DLD1 (cell line): ENCODE measurements at regions not wholly inside any gene's neighbourhood (a gene's known extent, or its start where the extent isn't known, plus 50 kb on each side); places are given as distances from the start of the nearest gene placed in this dataset.

ENCODE experiments used
- in situ Hi-C: cut with HindIII; loops from 2 replicates; pipeline ENCODE4 v1.10.0; 2017; ENCODE audit warnings: low sequenced_read_pairs

DNA sequence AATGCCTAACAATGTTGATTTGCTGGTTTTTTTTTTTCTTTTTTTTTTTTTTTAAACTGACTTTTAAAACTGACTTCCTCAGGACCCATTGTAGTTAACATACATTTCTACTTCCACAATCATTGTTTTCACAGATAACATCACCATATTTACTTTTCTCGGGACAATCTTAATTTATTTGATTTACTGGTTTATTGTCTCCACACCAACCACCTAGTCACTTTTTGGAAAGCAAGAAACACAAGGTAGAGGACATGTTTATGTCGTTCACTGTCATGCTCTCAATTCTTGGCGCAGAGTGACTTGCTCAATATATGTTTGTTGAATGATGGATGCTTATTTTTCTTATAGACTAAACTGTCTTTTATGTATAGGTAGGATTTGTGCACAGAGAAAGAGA lies 2280.7 kb downstream of the MAT2B start:
- in situ Hi-C loops: no loop called here

DNA sequence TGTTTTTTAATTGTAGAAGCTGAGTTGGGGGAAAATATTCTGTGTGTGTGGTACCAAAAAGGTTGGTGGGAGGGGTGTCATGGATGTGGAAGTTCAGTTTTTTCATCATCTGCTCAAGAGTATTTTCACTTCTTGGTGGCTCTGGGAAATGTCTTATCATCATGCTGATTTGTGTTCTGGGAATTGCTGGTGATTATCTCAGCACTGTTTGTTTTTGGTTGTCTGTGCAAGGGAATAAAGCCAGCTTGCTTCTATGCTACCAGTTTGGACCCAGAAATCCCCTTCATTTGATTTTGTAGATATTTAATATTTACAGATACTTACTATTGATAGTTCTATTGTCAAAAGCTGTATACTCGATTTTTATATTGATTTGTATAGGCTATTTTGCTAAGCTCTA lies 2289.7 kb downstream of the MAT2B start:
- in situ Hi-C loops: no loop called here

DNA sequence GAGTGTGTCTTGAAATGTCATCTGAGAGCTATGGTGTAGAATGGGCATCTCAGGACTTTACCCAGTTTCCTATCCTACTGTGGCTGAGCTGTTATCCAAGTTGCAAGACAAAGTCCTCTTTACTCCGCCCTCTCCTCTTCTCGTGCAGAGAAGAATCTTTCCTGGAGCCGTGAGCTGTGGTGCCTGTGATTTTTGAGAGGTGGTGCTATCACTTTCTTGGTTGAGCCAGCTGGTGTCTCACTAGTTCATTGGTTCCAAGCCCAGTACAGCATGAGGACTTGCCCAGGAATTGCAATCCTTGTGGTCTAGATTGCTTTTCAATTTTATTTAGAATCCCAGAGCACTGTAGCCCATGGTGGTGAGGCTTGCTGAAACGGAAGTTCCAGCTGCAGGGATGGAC lies 2300.3 kb downstream of the MAT2B start:
- in situ Hi-C loops: no loop called here

DNA sequence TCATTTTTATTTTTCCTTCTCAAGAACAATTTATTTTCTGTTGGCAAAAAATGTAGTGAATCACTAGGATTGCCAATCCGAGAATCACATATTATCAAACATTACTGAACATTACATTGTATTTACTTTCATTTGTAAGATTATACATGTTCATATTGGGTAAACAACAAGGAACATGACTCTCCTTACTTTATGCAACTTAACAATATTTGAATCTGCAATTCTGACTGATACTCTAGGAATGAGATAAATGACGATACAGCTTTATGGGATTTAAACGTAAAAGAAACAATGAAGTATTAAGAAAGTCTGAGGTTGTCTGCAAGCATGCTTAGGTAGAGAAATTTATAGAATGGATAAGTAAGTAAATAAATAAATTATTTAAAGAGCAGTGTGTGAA lies 2302.9 kb downstream of the MAT2B start:
- in situ Hi-C loops: no loop called here

DNA sequence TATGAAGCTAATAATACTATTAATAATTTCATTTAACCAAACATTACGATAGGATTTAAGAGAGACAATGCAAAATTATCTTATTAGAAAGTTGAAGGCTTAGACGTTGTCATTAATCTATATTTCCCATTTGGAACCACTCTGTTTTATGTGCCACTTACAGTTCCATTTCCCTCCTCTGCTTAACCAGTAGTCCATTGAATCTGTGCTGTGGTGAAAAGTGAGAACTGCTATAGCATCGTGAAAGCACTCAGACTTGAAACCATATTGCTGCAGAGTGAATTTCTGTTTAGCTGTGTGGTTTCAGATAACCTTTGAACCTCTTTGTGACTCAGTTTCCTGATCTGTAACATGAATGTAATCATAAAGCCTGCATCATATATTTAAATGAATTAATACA lies 2304.5 kb downstream of the MAT2B start:
- in situ Hi-C loops: no loop called here

DNA sequence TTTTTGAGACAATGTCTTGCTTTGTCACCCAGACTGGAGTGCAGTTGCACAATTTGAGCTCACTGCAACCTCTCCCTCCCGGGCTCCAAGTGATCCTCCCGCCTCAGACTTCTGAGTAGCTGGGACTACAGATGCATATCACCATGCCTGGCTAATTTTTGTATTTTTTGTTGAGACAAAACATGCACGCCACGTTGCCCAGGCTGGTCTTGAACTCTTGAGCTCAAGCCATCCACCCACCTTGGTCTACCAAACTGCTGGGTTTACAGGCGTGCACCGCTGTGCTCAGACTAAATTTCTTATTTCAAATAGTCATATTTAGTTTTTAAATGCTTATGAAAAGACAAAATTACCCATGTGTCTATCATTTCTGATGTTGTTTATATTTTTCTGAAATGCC lies 2324.1 kb downstream of the MAT2B start:
- in situ Hi-C loops: no loop called here

DNA sequence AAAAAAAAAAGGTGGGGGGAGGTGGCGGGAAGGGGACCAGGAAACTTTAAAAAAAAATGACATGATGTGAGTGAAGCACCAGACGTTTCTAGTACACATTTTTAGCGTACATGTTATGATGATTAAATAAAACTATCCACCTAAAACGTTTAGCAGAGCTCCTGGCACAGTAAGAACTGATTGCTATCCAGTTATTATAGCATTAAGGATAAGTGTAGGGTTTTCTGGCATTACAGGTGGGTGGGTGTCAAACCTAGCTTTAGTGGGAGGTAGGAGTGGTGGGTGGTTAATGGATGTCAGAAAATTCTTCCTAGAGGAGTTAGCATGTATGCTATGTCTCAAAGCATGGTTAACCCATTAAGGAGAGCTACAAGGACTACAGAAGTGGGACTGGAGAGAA lies 2329.5 kb downstream of the MAT2B start:
- in situ Hi-C loops: no loop called here

DNA sequence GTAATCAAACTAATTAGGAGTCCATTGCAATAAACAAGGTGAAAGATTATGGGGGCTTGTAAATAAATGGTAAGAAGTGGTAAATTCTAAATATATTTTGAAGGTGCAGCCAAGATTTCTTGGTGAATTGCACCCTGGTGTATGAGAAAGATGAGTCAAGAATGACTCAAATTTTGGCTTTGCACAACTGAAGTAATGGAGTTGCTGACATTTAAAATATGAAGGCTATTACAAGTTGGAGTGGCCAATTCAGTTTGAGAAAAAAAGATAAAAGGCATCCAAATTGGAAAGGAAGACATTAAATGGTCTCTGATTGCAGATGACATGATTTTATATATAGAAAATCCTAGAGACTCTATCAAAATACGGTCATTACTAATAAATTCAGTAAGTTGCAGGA lies 2330.6 kb downstream of the MAT2B start:
- in situ Hi-C loops: no loop called here

DNA sequence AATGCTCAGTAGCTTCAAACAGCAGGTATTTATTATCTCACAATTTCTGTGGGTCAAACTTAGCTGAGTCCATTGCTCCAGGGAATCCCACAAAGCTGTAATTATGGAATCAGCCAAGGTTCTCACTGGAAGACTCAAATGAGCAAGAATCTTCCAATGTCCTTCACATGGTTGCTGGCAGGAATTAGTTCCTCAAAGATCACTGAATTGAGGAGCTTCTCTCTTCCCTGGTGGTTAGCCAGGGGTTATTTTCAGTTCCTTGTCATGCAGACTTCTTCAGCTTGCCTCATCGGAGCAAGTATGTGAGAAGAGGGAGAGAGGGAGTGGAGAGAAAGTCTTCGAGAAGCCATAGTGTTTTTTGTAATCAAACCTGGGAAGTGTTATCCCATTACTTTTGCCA lies 2331.9 kb downstream of the MAT2B start:
- in situ Hi-C loops: no loop called here

DNA sequence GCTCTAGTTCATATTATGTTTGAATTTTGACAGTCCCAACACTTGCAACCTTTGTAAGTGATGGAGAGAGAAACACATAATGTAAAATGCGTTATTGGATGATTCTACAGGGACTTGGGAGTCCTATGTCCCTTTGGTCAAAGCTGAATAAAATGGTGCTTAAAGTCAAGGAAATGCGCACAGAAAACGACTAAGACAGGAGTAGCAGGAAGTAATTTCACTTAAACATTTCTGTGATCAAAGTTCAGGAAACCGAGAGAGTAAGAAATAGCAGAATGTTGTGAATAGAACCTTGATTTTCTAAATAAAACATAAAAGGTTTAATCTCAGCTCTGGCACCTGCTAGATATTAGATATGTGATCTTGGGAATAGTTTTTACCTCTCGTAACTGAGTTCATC lies 2339.2 kb downstream of the MAT2B start:
- in situ Hi-C loops: no loop called here

DNA sequence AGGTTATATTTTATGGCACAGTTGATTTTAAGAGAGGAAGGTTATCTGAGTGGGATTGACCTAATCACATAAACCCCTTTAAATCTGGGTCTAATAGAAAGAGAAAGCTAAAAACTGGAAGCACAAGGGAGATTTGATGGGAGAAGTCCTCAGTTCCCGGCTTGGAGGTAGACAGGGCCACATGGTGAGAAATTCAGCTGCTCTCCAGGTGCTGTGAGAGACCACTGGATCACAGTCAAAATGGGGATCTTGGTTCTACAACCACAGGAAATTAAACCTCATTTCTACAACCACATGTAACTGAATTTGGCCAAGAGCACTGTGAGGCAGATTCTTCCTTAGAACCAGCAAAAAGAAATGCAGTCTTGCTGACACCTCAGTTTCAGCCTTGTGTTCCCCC lies 2352.7 kb downstream of the MAT2B start:
- in situ Hi-C loops: no loop called here

DNA sequence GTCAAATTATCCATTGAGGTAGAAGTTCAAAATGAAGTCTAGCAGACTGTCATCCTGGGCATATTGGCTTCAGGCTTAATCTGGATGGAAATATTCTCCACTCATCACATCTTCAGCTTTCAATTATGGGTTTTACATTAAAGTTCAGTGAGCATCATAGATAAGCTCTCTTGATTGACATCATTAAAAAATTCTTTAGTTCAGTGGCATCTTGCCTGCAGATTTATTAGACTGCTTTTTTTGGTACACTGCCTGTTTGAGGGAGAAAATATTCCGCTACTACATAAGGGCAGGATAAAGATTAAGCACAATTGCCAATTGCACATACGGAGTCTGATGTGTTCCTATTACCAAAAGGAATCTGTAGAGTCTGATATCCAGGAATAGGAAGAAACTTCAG lies 2353.8 kb downstream of the MAT2B start:
- in situ Hi-C loops: no loop called here

DNA sequence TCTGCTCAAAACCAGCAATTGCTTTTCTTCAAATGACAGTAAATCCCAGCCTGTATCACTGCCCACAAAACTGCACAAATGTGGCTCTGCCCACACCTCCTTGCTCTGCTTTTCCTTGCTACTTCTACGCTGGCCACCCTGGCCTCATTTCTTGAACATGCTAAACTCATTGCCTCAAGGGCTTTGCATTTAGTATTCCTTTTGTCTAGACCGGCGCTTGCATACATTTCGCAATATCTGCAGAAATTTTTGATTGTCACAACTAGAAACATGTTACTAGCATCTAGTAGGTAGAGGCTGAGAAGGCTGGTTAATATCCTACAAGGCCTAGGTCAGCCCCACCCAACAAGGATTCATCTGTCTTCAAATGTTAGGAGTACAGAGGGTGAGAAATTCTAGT lies 2357.8 kb downstream of the MAT2B start:
- in situ Hi-C loops: no loop called here

DNA sequence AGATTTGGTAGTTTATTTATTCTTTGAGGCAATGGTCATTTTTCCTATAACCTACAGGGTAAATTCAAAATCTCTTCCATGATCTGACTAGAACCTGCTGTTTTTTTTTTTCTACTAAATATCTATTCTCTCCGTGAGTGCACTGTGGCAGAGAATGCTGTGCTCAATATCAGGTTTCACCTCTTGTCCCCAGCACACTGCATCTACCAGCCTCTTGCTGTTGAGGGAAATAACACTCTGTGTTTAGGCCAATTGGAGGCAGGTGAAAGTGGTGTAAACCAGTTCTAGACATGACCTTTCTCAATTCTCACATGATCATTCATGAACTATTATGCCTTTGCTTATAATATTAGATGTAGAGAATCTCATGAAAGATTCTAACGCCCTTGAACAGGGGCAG lies 2365.9 kb downstream of the MAT2B start:
- in situ Hi-C loops: no loop called here

DNA sequence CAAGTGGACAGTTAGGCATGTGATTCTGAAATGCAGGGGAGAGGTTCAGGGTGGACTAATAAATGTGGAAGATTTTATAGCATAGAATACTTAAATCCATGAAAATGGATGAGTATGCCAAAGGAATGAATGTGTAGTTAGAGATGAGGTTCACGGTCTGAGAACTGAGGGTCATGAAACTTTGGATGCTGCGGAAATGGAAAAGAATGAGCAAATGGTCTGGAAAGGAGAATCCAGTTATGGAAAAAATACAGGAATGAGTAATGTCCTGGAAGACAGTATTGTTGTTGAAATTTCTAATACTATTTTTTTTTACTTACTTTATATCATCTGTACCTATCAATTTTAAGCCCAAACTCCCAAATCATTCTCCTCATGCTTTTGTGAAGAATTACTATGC lies 2369.4 kb downstream of the MAT2B start:
- in situ Hi-C loops: no loop called here

DNA sequence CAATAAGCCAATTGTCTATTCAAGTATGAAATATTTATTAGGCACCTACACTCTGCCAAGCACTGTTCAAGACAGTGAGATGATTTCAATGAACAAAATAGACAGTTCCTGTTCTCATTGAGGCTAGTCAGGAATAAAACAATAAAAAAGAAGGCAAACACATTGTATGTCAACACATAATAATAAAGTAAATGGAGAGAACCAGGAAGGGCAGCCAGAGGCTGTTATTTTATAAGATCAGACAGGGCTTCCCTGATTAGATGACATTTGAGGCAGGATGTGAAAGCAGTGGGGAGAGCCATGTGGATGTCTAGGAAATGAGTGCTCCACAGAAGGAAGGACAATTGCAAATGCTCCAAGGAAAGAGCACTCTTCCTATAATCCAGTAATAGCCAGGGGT lies 2371.1 kb downstream of the MAT2B start:
- in situ Hi-C loops: no loop called here

DNA sequence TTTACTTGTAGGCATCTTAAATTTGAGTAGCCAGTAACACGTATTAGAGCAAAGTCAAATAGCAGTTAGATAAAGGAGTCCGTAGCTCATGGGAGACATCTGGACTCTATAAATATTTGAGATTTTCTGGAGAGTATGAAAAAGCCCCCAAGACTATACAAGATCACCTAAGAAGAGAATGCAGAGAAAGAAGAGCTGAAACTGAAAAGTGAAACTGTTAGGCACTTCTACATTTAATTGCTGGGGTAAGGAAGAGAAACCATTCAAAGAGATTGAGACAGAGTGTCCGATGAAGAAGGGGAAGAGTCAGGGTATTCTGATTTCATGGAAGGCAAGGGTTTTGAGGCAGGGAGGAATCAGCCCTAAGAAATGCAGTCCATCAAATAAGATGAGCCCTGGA lies 2372.1 kb downstream of the MAT2B start:
- in situ Hi-C loops: no loop called here

DNA sequence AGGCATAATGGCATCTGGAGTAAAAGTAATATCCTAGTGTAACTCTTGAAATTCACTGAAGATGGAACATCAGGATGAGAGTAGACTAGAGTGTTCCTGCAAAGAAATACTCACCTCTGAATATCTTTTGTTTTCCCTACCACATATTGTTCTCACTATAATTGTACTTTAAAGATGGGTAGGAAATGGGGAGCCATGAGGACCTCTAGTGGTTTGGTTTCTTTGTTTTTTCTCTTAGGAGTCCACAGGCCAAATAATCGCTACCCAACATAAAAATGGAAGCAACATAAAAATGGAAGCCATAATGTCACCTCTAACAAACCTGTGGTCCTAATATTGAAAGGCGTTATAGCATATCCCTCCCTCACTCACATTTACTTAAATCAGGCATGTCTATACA lies 2375.8 kb downstream of the MAT2B start:
- in situ Hi-C loops: no loop called here

DNA sequence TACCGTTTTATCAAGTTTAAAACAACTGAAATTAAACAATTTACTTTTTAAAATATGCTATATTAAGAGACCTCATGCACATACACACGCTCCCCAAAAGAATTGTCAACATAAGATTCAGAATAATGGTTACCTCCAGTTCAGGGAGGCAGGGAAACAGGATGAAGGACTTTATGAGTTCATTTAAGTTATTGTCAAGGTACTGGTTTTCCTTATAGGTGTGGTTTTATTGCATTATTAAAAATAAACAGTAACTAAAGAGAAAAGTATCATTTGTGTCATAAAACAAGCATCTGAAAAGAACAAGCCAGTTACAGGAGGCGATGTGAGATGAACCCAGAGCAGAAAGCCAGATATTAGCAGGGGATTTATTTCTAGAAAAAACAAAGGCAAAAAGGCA lies 2376.7 kb downstream of the MAT2B start:
- in situ Hi-C loops: no loop called here

DNA sequence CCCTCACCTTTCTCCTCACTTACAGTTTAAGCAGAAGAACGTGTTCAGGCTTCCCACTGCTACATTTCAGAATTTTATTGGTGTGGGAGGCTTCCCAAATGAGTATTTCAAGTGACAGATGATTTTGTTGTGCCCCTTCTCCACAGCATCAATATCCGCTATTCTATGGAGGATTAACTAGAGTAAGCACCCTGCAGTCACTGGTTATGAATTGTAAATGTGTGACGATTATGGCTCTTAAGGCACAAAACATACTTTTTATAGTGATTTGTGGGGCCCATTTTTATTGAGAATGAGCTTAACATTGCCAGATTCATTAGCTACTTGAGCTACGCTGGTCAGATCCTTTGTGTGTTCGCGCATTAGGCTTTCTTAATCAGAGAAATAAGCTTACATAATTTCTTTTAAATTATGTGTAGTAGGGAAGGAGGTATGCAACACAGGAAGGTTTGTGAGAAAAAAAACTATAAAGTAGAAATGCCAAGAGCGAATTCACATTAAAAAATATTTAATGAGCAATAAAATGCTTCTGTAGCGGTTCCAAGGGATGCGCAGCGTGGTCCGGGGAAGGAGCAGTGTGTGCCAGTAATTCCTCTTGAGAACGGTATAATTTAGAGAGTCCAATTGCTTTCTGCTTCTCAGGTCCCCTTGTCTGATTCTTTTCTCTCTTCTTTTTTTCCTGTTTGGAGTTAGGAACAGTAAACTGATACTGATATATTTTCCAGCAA lies 2380.4 kb downstream of the MAT2B start:
- in situ Hi-C loops: no loop called here

DNA sequence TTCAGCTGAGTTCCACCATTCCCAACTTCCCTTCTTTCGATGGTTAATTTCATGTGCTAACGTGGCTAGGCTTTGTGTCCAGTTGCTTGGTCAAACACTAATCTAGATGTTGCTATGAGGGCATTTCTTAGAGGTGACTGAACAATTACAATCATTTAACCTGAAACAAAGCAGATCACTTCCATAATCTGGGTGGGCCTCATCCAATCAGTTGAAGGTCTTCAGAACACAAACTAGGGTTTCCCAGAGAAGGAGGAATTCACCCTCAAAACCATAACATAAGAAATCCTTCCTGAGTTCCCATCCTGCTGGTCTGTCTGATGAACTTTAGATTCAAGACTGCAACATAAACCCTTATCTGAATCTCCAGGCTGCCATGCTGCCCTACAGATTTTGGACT lies 2381.7 kb downstream of the MAT2B start:
- in situ Hi-C loops: no loop called here

DNA sequence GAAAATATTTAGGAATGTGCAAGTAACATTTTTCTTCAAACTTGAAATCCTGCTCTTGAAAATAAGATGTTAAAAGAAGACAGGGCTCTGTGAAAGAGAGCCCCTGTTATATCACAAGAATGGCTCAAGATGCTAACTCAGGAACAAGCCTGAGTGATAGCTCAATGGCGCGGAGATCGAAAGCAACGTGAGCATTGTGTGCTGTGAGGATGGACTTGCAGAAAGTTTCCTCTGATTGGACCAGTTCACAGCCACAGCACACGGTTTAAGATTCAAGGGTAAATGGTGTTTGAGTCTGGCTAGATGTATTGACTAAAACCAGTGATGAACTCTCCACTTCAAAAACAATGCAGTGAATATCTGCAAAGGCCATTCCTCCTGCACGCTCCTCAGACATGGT lies 2387.0 kb downstream of the MAT2B start:
- in situ Hi-C loops: no loop called here

DNA sequence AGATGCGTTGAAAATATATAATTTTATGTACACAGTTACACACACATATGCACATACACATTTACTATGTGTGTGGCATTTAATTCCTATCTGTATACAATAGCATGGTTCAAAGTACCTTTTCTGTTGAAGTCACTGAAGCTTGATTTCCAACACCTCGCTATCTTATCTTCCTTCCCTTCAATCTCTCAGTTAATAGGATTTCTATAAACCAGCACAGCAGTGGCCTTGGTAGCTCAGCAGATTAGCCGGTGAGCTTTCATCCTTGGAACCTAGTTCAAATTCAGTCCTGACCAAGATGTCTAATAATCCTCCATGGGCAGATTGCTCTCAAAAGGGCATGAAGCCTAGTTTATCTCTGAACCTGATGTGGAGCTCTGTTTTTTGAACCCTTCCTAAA lies 2389.5 kb downstream of the MAT2B start:
- in situ Hi-C loops: no loop called here
